Endothelial cell of umbilical vein (primary cell): ENCODE measurements at regions not wholly inside any gene's neighbourhood (a gene's known extent, or its start where the extent isn't known, plus 50 kb on each side); places are given as distances from the start of the nearest gene placed in this dataset.

Source experiments
- BruUV-seq: library from RNA; stranded (reverse); fragments of 400-500 nt; replicated peaks from 2 replicates; lab custom pipeline; 2021; lab: Mats Ljungman, UMichigan
- CTCF ChIA-PET: fragments of 300-600, 350-600 bp; sonication (Branson Sonifier 250); formaldehyde crosslinking; loops from one replicate; lab custom pipeline; 2021; ENCODE audit warnings: antibody characterized with exemption, inconsistent platforms; lab: Charles Lee
- POLR2A ChIA-PET: fragments of 300-600, 350-600 bp; sonication (Branson Sonifier 250); formaldehyde crosslinking; loops from one replicate; lab custom pipeline; 2021; ENCODE audit warnings: antibody characterized with exemption, inconsistent platforms; lab: Charles Lee
- DNase-seq: peaks from one replicate; pipeline ENCODE4 v3.0.0-alpha.2; 2011; ENCODE audit warnings: low read depth, low spot score
- FAIRE-seq: peaks from 2 replicates; lab custom pipeline; 2011; peaks lifted over from hg19 to GRCh38; lab: Jason Lieb, UNC
- H2AFZ ChIP-seq: 2 replicates; pipeline ENCODE4 v1.6.0; 2012; ENCODE audit warnings: low read depth, low read length, control low read depth, inconsistent platforms
- H3K27ac ChIP-seq: 2 replicates; pipeline ENCODE4 v1.5.1; 2011; ENCODE audit warnings: low read depth, mild to moderate bottlenecking, control low read depth, low read length, moderate library complexity; ENCODE audit not compliant: insufficient read depth
- H3K27me3 ChIP-seq, 2 experiments: 2 replicates each; pipeline versions ENCODE4 v1.6.0 to v1.6.1; 2011; ENCODE audit warnings: low read length in 2 of 2, mixed read lengths in 1 of 2; ENCODE audit not compliant: control insufficient read depth in 2 of 2, insufficient read depth in 2 of 2
- H3K36me3 ChIP-seq, 2 experiments: 2 replicates in 1 of 2; 3 replicates in 1 of 2; pipeline ENCODE4 v1.5.1; 2011; ENCODE audit warnings: low read length in 2 of 2, mild to moderate bottlenecking in 1 of 2, moderate library complexity in 1 of 2; ENCODE audit not compliant: control insufficient read depth in 2 of 2, insufficient read depth in 2 of 2; ENCODE audit errors: extremely low read depth in 1 of 2
- H3K4me1 ChIP-seq: 3 replicates; pipeline ENCODE4 v1.5.1; 2011; ENCODE audit warnings: mild to moderate bottlenecking, low read length; ENCODE audit not compliant: control insufficient read depth, insufficient read depth; ENCODE audit errors: extremely low read depth
- H3K4me2 ChIP-seq: 2 replicates; pipeline ENCODE4 v1.6.1; 2011; ENCODE audit warnings: low read length, control low read depth, mixed read lengths; ENCODE audit not compliant: insufficient read depth
- H3K4me3 ChIP-seq, 3 experiments: fragments of 200-600 bp in 1 of 3; sonication (generic), shearing (Covaris generic) in 1 of 3; replicated peaks in 1 of 3; 2 replicates each; pipeline ENCODE4 v1.5.1; 2011 to 2016; ENCODE audit warnings: control low read depth in 3 of 3, low read length in 3 of 3, mild to moderate bottlenecking in 2 of 3, inconsistent platforms in 1 of 3, low read depth in 1 of 3, moderate library complexity in 1 of 3; ENCODE audit not compliant: insufficient read depth in 1 of 3
- H3K79me2 ChIP-seq: 2 replicates; pipeline ENCODE4 v1.6.0; 2012; ENCODE audit warnings: low read length, inconsistent platforms; ENCODE audit not compliant: control insufficient read depth, insufficient read depth
- H3K9ac ChIP-seq: replicated peaks from 2 replicates; pipeline ENCODE3; 2011; ENCODE audit warnings: low read length, control low read depth; ENCODE audit not compliant: insufficient read depth; ENCODE audit errors: extremely low read depth
- H3K9me1 ChIP-seq: replicated peaks from 3 replicates; pipeline ENCODE4 v1.6.0; 2011; ENCODE audit warnings: mild to moderate bottlenecking, low read length; ENCODE audit not compliant: control insufficient read depth, insufficient read depth; ENCODE audit errors: extremely low read depth
- H3K9me3 ChIP-seq: replicated peaks from 2 replicates; pipeline ENCODE4 v1.5.1; 2012; ENCODE audit warnings: low read length, inconsistent platforms; ENCODE audit not compliant: control insufficient read depth, insufficient read depth
- H4K20me1 ChIP-seq: replicated peaks from 2 replicates; pipeline ENCODE3; 2011; ENCODE audit warnings: mild to moderate bottlenecking, low read length; ENCODE audit not compliant: control insufficient read depth, insufficient read depth; ENCODE audit errors: extremely low read depth
- CTCF ChIP-seq, 2 donors: IDR thresholded peaks; 1 replicate in 1 of 2; 2 replicates in 1 of 2; pipeline ENCODE4 v1.5.1; 2011; ENCODE audit warnings: low read length in 2 of 2, mild to moderate bottlenecking in 2 of 2, moderate library complexity in 2 of 2, control low read depth in 1 of 2, inconsistent platforms in 1 of 2, low read depth in 1 of 2; ENCODE audit not compliant: insufficient read depth in 1 of 2; ENCODE audit errors: extremely low read depth in 1 of 2
- EZH2 ChIP-seq: IDR thresholded peaks from 2 replicates; pipeline ENCODE4 v1.6.1; 2012; ENCODE audit warnings: borderline replicate concordance, low read depth, mild to moderate bottlenecking, moderate library complexity, low read length, inconsistent platforms; ENCODE audit not compliant: severe bottlenecking
- FOS ChIP-seq: IDR thresholded peaks from 2 replicates; pipeline ENCODE4 v1.6.1; 2011; ENCODE audit warnings: mild to moderate bottlenecking, low read length, moderate library complexity, borderline replicate concordance; ENCODE audit not compliant: insufficient read depth
- GATA2 ChIP-seq: IDR thresholded peaks from 2 replicates; pipeline ENCODE4 v1.7.0; 2011; ENCODE audit warnings: low read depth, mild to moderate bottlenecking, moderate library complexity, mixed read lengths, low read length; ENCODE audit not compliant: insufficient read length, insufficient read depth
- JUN ChIP-seq: IDR thresholded peaks from 2 replicates; pipeline ENCODE4 v1.6.1; 2011; ENCODE audit warnings: borderline replicate concordance, low read depth; ENCODE audit not compliant: insufficient read length, insufficient read depth
- MAX ChIP-seq: IDR thresholded peaks from 2 replicates; pipeline ENCODE4 v1.6.1; 2011; ENCODE audit not compliant: insufficient read depth, insufficient read length
- MYC ChIP-seq: IDR thresholded peaks from one replicate; pipeline ENCODE4 v1.6.1; 2011; ENCODE audit warnings: mild to moderate bottlenecking, low read depth, low read length
- POLR2A ChIP-seq: IDR thresholded peaks from 2 replicates; pipeline ENCODE4 v1.6.1; 2012; ENCODE audit warnings: low read depth, mild to moderate bottlenecking, control low read depth, low read length
- POLR2AphosphoS5 ChIP-seq: IDR thresholded peaks from 2 replicates; pipeline ENCODE4 v1.6.1; 2012; ENCODE audit warnings: low read depth, mild to moderate bottlenecking, control low read depth, low read length, moderate library complexity; ENCODE audit not compliant: insufficient read depth
- dilution Hi-C: fragments of 300-500 bp; cut with MboI; formaldehyde crosslinking; loops from one replicate; pipeline ENCODE4 v1.15.0; 2019; ENCODE audit warnings: low sequenced_read_pairs; ENCODE audit not compliant: extremely low pct_ligation_motif_present
- intact Hi-C: fragments of 100-400 bp; cut with micrococcal nuclease; formaldehyde crosslinking; loops from one replicate; pipeline ENCODE4 v1.10.0; 2022

GRCh38 chr10:20957744-20958143, 60.6 kb upstream of the NEBL start:
- DNase-seq (no peak), FAIRE-seq (no peak)
- H3K4me2 ChIP-seq: no peak overlapping the region
- dilution Hi-C loops (no loop called here), intact Hi-C loops (no loop called here)
- no peaks in the 10 kb centered on the region for H3K4me1 ChIP-seq
- H2AFZ ChIP-seq: no peak overlapping the region
- TF ChIP-seq CTCF (IDR thresholded peaks at IDR 0.05; ENCODE audit: extremely low read depth in 1 of 2, insufficient read depth in 1 of 2, low read depth in 1 of 2, low read length in 2 of 2) (no peak), EZH2 (no peak), POLR2A (no peak), MYC (no peak), MAX (no peak), POLR2AphosphoS5 (no peak)
- H3K27ac ChIP-seq: no peak overlapping the region
- ChIA-PET POLR2A (no interaction called here), CTCF (no interaction called here)
- H3K4me3 ChIP-seq: no peak overlapping the region
- H3K9me1 ChIP-seq: no peaks in the 10 kb centered on the region
- no peaks in the 10 kb centered on the region for H3K36me3 ChIP-seq
- no peaks in the 10 kb centered on the region for H3K79me2 ChIP-seq
- no peak overlapping the region for H3K9ac ChIP-seq
- no peaks in the 10 kb centered on the region for H3K9me3 ChIP-seq
- H4K20me1 ChIP-seq: no peaks in the 10 kb centered on the region
- H3K27me3 ChIP-seq: peaks cover 2 to 4% of the 10 kb centered on the region in 2 experiments
- no TSS peak for BruUV-seq

- CTCF ChIA-PET: no interaction called here
- no TSS peak for BruUV-seq
- no peak overlapping the region for H3K27ac ChIP-seq
Observed at GRCh38 chr10:20956843-20957242, 59.7 kb upstream of the NEBL start.

More at GRCh38 chr10:20956843-20957242, 59.7 kb upstream of the NEBL start:
- dilution Hi-C loops (no loop called here), intact Hi-C loops (no loop called here)
- POLR2A ChIA-PET: no interaction called here
- no peak for TF ChIP-seq MAX
- no peak for TF ChIP-seq CTCF (IDR thresholded peaks at IDR 0.05; ENCODE audit: extremely low read depth in 1 of 2, insufficient read depth in 1 of 2, low read depth in 1 of 2, low read length in 2 of 2)
- no peak for TF ChIP-seq EZH2
- no peak for TF ChIP-seq MYC
- TF ChIP-seq POLR2AphosphoS5: no peak
- no peak for TF ChIP-seq JUN
- TF ChIP-seq FOS: no peak
- no peak for TF ChIP-seq GATA2
- TF ChIP-seq POLR2A: no peak
- H3K36me3 ChIP-seq: no peaks in the 10 kb centered on the region
- no peak overlapping the region for H3K9ac ChIP-seq
- H3K4me2 ChIP-seq: no peak overlapping the region
- H2AFZ ChIP-seq: no peak overlapping the region
- H4K20me1 ChIP-seq: no peaks in the 10 kb centered on the region
- no peaks in the 10 kb centered on the region for H3K9me3 ChIP-seq
- H3K27me3 ChIP-seq: peaks cover 1 to 4% of the 10 kb centered on the region in 2 experiments
- no peak overlapping the region for H3K4me3 ChIP-seq
- FAIRE-seq (no peak), DNase-seq (no peak)
- H3K79me2 ChIP-seq: no peaks in the 10 kb centered on the region
- no peaks in the 10 kb centered on the region for H3K4me1 ChIP-seq
- no peaks in the 10 kb centered on the region for H3K9me1 ChIP-seq
